Trophoblast cell (in vitro differentiated cells and primary cell): ENCODE measurements at regions not wholly inside any gene's neighbourhood (a gene's known extent, or its start where the extent isn't known, plus 50 kb on each side); places are given as distances from the start of the nearest gene placed in this dataset.

Experiments
- DNase-seq, 2 donors: peaks; one replicate each; pipeline ENCODE4 v3.0.0-alpha.2; 2016
- H2AFZ ChIP-seq: 2 replicates; pipeline ENCODE4 v1.6.1; 2013; ENCODE audit warnings: low read length, moderate library complexity, mild to moderate bottlenecking; ENCODE audit not compliant: insufficient read depth, poor library complexity
- H2AK5ac ChIP-seq: 2 replicates; pipeline ENCODE4 v1.6.1; 2013; ENCODE audit warnings: mild to moderate bottlenecking, low read length
- H2BK120ac ChIP-seq: 2 replicates; pipeline ENCODE4 v1.6.1; 2013; ENCODE audit warnings: low read length, mild to moderate bottlenecking, moderate library complexity; ENCODE audit not compliant: insufficient read depth, poor library complexity
- H2BK12ac ChIP-seq: 2 replicates; pipeline ENCODE4 v1.6.1; 2013; ENCODE audit warnings: mild to moderate bottlenecking, low read length, moderate library complexity
- H2BK5ac ChIP-seq: 2 replicates; pipeline ENCODE4 v1.6.1; 2013; ENCODE audit warnings: low read length, low read depth, moderate library complexity, mild to moderate bottlenecking; ENCODE audit not compliant: poor library complexity
- H3K14ac ChIP-seq: 2 replicates; pipeline ENCODE4 v1.6.1; 2013; ENCODE audit warnings: mild to moderate bottlenecking, low read length
- H3K18ac ChIP-seq: 2 replicates; pipeline ENCODE4 v1.6.1; 2013; ENCODE audit warnings: mild to moderate bottlenecking, low read length
- H3K23ac ChIP-seq: 2 replicates; pipeline ENCODE4 v1.6.1; 2013; ENCODE audit warnings: low read length
- H3K27ac ChIP-seq: 2 replicates; pipeline ENCODE4 v1.5.1; 2013; ENCODE audit warnings: low read depth, mild to moderate bottlenecking, inconsistent platforms, low read length, moderate library complexity
- H3K27me3 ChIP-seq: 2 replicates; pipeline ENCODE4 v1.6.1; 2013; ENCODE audit warnings: inconsistent platforms, mild to moderate bottlenecking, low read length, moderate library complexity; ENCODE audit not compliant: insufficient read depth
- H3K36me3 ChIP-seq, 2 experiments: 1 replicate in 1 of 2; 2 replicates in 1 of 2; pipeline ENCODE4 v1.6.1; 2013; ENCODE audit warnings: low read length in 2 of 2, mild to moderate bottlenecking in 2 of 2, moderate library complexity in 1 of 2; ENCODE audit not compliant: insufficient read depth in 2 of 2, control insufficient read depth in 1 of 2
- H3K4ac ChIP-seq: 2 replicates; pipeline ENCODE4 v1.6.1; 2013; ENCODE audit warnings: low read depth, mild to moderate bottlenecking, low read length, moderate library complexity
- H3K4me1 ChIP-seq, 2 experiments: 1 replicate in 1 of 2; 2 replicates in 1 of 2; pipeline ENCODE4 v1.6.1; 2013; ENCODE audit warnings: low read length in 2 of 2, mild to moderate bottlenecking in 2 of 2, moderate library complexity in 1 of 2; ENCODE audit not compliant: insufficient read depth in 2 of 2, control insufficient read depth in 1 of 2
- H3K4me2 ChIP-seq: 2 replicates; pipeline ENCODE4 v1.6.1; 2013; ENCODE audit warnings: inconsistent platforms, mild to moderate bottlenecking, low read length, moderate library complexity
- H3K4me3 ChIP-seq: 2 replicates; pipeline ENCODE4 v1.5.1; 2013; ENCODE audit warnings: mild to moderate bottlenecking, low read depth, low read length, inconsistent platforms
- H3K79me1 ChIP-seq: one replicate; pipeline ENCODE4 v1.6.1; 2013; ENCODE audit warnings: low read length
- H3K79me2 ChIP-seq: 2 replicates; pipeline ENCODE4 v1.6.1; 2013; ENCODE audit warnings: low read length, mild to moderate bottlenecking; ENCODE audit not compliant: control insufficient read depth, insufficient read depth, poor library complexity
- H3K9ac ChIP-seq: 2 replicates; pipeline ENCODE4 v1.6.1; 2013; ENCODE audit warnings: mild to moderate bottlenecking, low read length
- H3K9me3 ChIP-seq: 2 replicates; pipeline ENCODE4 v1.6.1; 2013; ENCODE audit warnings: low read depth, mild to moderate bottlenecking, control low read depth, inconsistent platforms, low read length; ENCODE audit not compliant: insufficient read depth
- H4K12ac ChIP-seq: 2 replicates; pipeline ENCODE4 v1.6.1; 2013; ENCODE audit warnings: low read depth, mild to moderate bottlenecking, low read length, moderate library complexity
- H4K8ac ChIP-seq: 2 replicates; pipeline ENCODE4 v1.6.1; 2013; ENCODE audit warnings: low read depth, mild to moderate bottlenecking, low read length, moderate library complexity
- H4K91ac ChIP-seq: one replicate; pipeline ENCODE4 v1.6.1; 2013; ENCODE audit warnings: low read depth, mild to moderate bottlenecking, low read length, moderate library complexity
- WGBS: extraction: QIAGEN DNeasy Blood & Tissue Kit; methylation state at CpG from one replicate; pipeline ENCODE4 v1.1.7; 2013; ENCODE audit warnings: missing lambda C conversion rate; ENCODE audit not compliant: insufficient read length, insufficient coverage; ENCODE audit errors: extremely low coverage; 5-methylcytosine and 5-hydroxymethylcytosine counted together

GRCh38 chr12:92403210-92404175 is 257.8 kb upstream of the BTG1 start:
- no peak overlapping the region for H3K23ac ChIP-seq
- DNase-seq: peak; percentile 79 to 90
- WGBS: no CpG with 5 or more reads among the region's 3 CpGs
- no peak overlapping the region for H3K4ac ChIP-seq
- H4K91ac ChIP-seq: no peak overlapping the region
- no peak overlapping the region for H4K8ac ChIP-seq
- no peak overlapping the region for H2AK5ac ChIP-seq
- no peaks in the 10 kb centered on the region for H3K27me3 ChIP-seq
- H3K9ac ChIP-seq: no peak overlapping the region
- H3K14ac ChIP-seq: no peak overlapping the region
- no peak overlapping the region for H2AFZ ChIP-seq
- H2BK5ac ChIP-seq: no peak overlapping the region
- no peak overlapping the region for H4K12ac ChIP-seq
- no peaks in the 10 kb centered on the region for H3K79me1 ChIP-seq
- no peak overlapping the region for H2BK12ac ChIP-seq
- no peaks in the 10 kb centered on the region for H3K9me3 ChIP-seq
- H3K79me2 ChIP-seq: no peaks in the 10 kb centered on the region
- no peak overlapping the region for H3K4me3 ChIP-seq
- H3K4me1 ChIP-seq: no peaks in the 10 kb centered on the region
- H2BK120ac ChIP-seq: no peak overlapping the region
- H3K4me2 ChIP-seq: no peak overlapping the region
- H3K36me3 ChIP-seq: no peaks in the 10 kb centered on the region
- no peak overlapping the region for H3K27ac ChIP-seq
- no peak overlapping the region for H3K18ac ChIP-seq

- Histone ChIP-seq H4K8ac (no peak overlapping the region), H3K36me3 (no peaks in the 10 kb centered on the region), H3K23ac (no peak overlapping the region), H2BK12ac (no peak overlapping the region), H2AK5ac (no peak overlapping the region), H3K4me2 (no peak overlapping the region), H3K18ac (no peak overlapping the region), H3K27me3 (no peaks in the 10 kb centered on the region), H3K79me1 (no peaks in the 10 kb centered on the region), H3K4me3 (no peak overlapping the region), H2BK5ac (no peak overlapping the region), H3K4me1 (no peaks in the 10 kb centered on the region), H4K91ac (no peak overlapping the region), H2BK120ac (no peak overlapping the region), H3K79me2 (no peaks in the 10 kb centered on the region), H3K14ac (no peak overlapping the region), H4K12ac (no peak overlapping the region), H3K27ac (no peak overlapping the region), H3K9me3 (no peaks in the 10 kb centered on the region), H3K9ac (no peak overlapping the region), H3K4ac (no peak overlapping the region), H2AFZ (no peak overlapping the region)
- WGBS: no CpG with 5 or more reads among the region's 1 CpG
- no peak for DNase-seq
Observed at GRCh38 chr12:92402415-92402814, 256.8 kb upstream of the BTG1 start.

- no peaks in the 10 kb centered on the region for H3K9me3 ChIP-seq
- H3K4me2 ChIP-seq: no peak overlapping the region
- H2AK5ac ChIP-seq: no peak overlapping the region
- peaks cover 0 to 2% of the 10 kb centered on the region in 2 experiments for H3K4me1 ChIP-seq
- H4K12ac ChIP-seq: no peak overlapping the region
- no peak overlapping the region for H2BK5ac ChIP-seq
- no peaks in the 10 kb centered on the region for H3K79me1 ChIP-seq
- H3K27me3 ChIP-seq: no peaks in the 10 kb centered on the region
- no peak for DNase-seq
- H2AFZ ChIP-seq: no peak overlapping the region
- no peaks in the 10 kb centered on the region for H3K79me2 ChIP-seq
- no peak overlapping the region for H2BK12ac ChIP-seq
- H3K4ac ChIP-seq: no peak overlapping the region
- H3K9ac ChIP-seq: no peak overlapping the region
- no peak overlapping the region for H3K27ac ChIP-seq
- H4K8ac ChIP-seq: no peak overlapping the region
- H4K91ac ChIP-seq: no peak overlapping the region
- H2BK120ac ChIP-seq: no peak overlapping the region
- no peak overlapping the region for H3K14ac ChIP-seq
- no peaks in the 10 kb centered on the region for H3K36me3 ChIP-seq
- no peak overlapping the region for H3K18ac ChIP-seq
- no peak overlapping the region for H3K23ac ChIP-seq
- no peak overlapping the region for H3K4me3 ChIP-seq
- no CpG with 5 or more reads among the region's 5 CpGs for WGBS
Observed at GRCh38 chr12:92400006-92400405, 254.4 kb upstream of the BTG1 start.

GRCh38 chr12:92398565-92399309 is 253.1 kb upstream of the BTG1 start:
- Histone ChIP-seq H3K9ac (no peak overlapping the region), H4K8ac (no peak overlapping the region), H3K36me3 (no peaks in the 10 kb centered on the region), H4K91ac (no peak overlapping the region), H2AK5ac (no peak overlapping the region), H3K14ac (no peak overlapping the region), H3K27ac (no peak overlapping the region), H2AFZ (no peak overlapping the region), H2BK5ac (no peak overlapping the region), H3K4me3 (no peak overlapping the region), H3K79me1 (no peaks in the 10 kb centered on the region), H3K79me2 (no peaks in the 10 kb centered on the region), H3K27me3 (no peaks in the 10 kb centered on the region), H3K18ac (no peak overlapping the region), H3K23ac (no peak overlapping the region), H3K4ac (no peak overlapping the region), H2BK120ac (no peak overlapping the region), H3K4me1 (peaks cover 0 to 2% of the 10 kb centered on the region in 2 experiments), H3K4me2 (no peak overlapping the region), H2BK12ac (no peak overlapping the region), H3K9me3 (no peaks in the 10 kb centered on the region), H4K12ac (no peak overlapping the region)
- WGBS: no CpG with 5 or more reads among the region's 8 CpGs
- DNase-seq: no peak
